Activated CD4-positive, alpha-beta T cell treated with anti-CD3 and anti-CD28 coated beads for 24 hours (primary cell): ENCODE measurements at regions not wholly inside any gene's neighbourhood (a gene's known extent, or its start where the extent isn't known, plus 50 kb on each side); places are given as distances from the start of the nearest gene placed in this dataset.

Experiments used
- DNase-seq, 2 donors: peaks; one replicate each; pipeline ENCODE4 v3.0.0-alpha.2; 2020; ENCODE audit warnings: low read depth in 2 of 2

- no peak for DNase-seq
Measured at GRCh38 chr14:27371868-27372267, 774.0 kb upstream of the NOVA1 start.

GRCh38 chr14:27372771-27373170 lies 774.9 kb upstream of the NOVA1 start:
- DNase-seq: no peak

DNA sequence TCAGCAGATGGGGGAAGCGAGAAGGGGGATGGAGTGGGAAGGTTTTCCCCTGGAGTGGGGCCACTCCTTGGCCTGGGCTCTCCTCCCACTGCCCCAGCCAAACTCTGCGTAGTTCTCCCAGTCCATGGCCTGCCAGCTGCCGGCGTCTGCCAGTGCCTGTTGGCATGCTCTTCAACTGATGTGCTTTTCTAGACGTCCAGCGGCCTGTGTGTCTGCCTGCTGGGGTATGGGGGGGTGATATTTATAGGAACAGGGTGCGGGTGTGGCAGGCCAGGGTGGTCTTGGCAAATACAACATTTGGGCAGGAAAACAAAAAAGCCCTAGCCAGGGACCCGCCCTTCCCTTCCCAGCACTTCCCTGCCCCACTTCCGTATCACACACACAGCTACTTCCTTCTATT lies 786.3 kb upstream of the NOVA1 start:
- no peak for DNase-seq

GRCh38 chr14:27386391-27386790 lies 788.6 kb upstream of the NOVA1 start:
- no peak for DNase-seq

- no peak for DNase-seq
Measured at GRCh38 chr14:27387463-27387862, 789.6 kb upstream of the NOVA1 start.

- no peak for DNase-seq
Measured at GRCh38 chr14:27389402-27389801, 791.6 kb upstream of the NOVA1 start.

- DNase-seq: no peak
Measured at GRCh38 chr14:27390155-27390554, 792.3 kb upstream of the NOVA1 start.

DNA sequence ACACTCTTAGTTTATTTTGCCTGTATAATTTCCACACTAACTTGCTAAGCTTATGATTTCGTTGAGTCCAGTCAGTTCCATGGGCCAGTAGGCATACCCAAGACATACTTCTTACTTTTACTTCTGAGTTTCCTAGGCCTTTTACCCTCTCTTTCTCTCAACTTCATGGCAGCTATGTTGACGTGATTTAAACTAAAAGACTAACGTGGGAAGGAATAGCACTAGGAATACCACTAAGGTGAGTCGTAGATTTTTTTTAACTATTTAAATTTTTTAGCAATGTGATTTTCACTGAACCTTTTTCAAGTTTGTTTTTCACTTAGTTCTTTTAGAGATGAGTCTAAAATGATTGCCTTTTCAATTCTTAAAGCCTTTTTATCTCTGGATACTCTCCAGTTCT lies 793.5 kb upstream of the NOVA1 start:
- no peak for DNase-seq

- DNase-seq: no peak
Measured at GRCh38 chr14:27392153-27392552, 794.3 kb upstream of the NOVA1 start.

- no peak for DNase-seq
Measured at GRCh38 chr14:27409944-27410343, 812.1 kb upstream of the NOVA1 start.

- no peak for DNase-seq
Measured at GRCh38 chr14:27410981-27411380, 813.1 kb upstream of the NOVA1 start.

DNA sequence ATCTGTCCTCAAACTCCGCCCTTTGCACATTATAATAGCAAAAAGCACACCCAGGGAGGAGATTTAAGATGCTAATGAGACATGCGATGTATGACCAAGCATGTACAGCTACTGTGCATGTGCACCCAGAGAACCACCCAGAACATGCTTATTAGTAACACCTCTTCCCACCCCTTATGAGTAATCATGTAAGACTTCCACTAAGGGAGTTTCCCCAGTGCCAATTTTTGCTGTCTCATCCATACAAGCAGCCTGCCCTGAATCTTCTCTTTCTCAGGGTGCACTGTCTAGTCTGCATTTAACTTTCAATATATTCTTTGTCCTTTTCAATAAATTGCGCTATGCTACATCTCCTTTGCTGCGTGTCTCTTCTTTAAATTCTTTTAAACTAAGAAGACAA lies 830.0 kb upstream of the NOVA1 start:
- DNase-seq: no peak

DNA sequence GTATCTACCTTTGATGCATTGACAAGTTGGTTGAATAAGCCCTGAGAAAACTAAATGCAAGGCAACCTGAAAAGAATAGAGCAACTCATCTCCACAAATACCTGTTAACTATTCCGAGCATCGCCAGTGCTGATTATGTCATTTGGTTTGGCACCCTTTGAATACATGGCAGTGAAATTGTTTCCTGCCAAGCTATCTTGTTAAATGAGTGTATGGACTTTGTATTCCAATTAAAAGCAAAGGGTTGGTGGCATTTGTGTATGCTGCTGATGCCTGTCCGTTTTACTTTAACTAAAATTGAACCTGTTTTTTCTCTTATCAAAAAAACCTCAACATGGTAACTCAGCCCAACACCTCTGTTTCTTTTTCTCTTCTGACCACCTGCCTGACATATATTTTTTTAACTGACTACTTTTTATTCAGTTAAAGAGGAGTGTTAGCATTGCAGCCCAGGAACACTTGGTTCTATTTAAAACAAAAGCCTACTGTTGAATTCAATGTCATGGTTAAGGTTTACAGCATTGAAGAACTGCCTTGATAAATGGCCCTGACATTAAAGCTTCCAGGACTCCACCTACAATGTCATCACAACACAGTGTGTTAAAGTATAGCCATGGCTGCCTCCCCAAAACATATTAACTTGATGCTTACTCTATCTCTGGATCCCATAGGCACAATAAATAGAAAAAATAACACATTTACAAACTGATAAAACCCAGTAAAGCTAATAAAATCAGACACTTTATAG lies 838.3 kb upstream of the NOVA1 start:
- DNase-seq: no peak

- DNase-seq: no peak
Measured at GRCh38 chr14:27484633-27485032, 886.8 kb upstream of the NOVA1 start.

DNA sequence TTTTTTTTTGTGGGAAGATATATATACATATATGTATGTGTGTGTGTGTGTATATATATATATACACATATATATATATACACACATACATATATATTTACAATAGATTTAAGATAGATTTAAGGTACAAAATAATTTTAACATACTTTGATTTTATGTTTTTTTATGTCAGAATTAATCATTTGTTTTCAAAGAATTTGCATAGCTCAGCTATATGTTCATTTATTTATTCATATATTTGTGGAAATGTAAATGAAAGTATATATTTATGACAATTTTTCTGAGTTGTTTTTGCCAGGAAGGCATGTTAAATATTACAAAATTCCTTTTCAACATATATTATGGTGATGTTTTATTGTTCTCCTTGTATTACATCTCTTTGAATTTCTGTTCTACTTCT lies 887.4 kb upstream of the NOVA1 start:
- DNase-seq: no peak

DNA sequence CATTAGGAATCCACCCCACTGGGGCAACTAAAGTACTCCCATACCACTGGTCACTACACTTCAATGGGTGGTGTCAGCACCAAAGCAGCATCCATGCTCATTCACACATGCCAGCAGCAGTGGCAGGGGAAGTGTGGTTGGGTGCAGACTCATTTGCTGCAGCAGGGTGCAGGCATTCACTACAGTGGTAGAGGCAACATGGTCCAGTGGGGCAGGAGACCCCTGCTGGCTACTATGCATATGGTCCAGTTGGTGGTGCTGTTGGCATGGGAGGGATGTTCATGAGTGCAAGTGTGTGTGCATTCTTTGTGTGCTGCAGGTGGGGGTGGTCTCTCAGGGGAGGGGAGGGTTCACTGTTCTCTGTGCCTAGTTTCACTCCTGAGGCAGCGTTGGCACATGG lies 908.4 kb upstream of the NOVA1 start:
- no peak for DNase-seq

GRCh38 chr14:27528328-27528727 lies 930.5 kb upstream of the NOVA1 start:
- DNase-seq: no peak

DNA sequence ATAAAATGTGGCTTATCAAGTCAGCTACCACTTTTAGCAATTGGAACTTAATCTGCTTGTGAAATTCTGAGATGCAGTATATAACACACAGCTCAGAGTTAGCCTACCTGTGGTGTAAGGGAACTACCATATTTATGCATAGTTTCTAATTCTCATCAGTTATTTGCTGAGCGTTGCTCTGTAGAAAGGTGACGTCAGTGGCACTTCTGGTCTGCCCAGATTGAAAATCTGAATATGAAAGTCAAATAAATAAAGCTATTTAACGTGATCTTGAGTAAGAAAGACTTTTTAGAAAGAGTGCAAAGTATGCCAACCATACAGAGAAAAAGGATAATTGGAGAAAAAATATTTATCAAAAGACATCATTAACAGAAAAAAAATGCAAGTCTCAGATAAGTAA lies 938.9 kb upstream of the NOVA1 start:
- DNase-seq: no peak

GRCh38 chr14:27546111-27546510 lies 948.3 kb upstream of the NOVA1 start:
- DNase-seq: no peak

- no peak for DNase-seq
Measured at GRCh38 chr14:27553790-27554189, 956.0 kb upstream of the NOVA1 start.

GRCh38 chr14:27557445-27557844 lies 959.6 kb upstream of the NOVA1 start:
- DNase-seq: no peak

DNA sequence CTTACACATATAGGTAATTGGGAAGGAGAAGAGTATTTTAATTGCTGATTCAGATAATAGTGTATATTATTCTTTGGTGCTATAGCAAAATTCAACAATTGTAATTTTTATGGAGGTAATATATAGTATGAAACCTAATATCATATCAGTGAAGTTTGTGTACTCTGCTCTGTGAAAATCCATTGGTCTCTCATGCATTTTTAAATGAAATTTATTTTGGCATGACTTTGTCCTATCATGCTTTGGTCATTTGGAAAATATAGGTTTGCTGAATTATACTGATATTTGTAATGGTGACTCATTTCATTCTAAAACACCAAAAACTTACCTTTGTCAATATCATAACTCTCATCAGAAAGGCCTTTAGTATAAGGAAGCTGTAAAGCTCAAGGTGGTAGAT lies 962.0 kb upstream of the NOVA1 start:
- DNase-seq: no peak

DNA sequence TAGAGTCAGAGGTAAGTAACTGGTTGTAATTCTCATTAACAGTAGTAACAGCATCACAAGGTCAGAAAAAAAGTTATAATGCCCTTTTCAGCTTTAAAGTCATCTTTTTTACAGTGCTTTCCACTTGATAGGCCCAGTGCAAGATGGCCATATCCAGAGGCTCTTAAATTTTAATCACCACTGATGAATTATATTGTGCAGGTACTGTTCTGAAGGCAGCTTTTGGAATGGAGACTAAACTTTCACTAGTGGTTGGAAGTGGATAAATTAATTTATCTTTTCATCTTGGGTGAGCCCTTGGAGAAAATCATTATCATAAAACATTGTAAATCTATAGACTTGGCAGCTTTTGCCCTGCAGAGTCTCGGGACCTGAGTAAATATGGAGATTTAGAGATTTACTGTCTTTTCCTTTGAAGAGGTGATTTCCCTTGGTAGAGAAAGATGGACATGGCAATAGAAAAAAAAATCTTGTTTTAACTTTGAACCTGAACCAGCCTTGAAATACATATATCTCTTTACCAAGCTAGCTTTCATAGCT lies 969.1 kb upstream of the NOVA1 start:
- DNase-seq: no peak

DNA sequence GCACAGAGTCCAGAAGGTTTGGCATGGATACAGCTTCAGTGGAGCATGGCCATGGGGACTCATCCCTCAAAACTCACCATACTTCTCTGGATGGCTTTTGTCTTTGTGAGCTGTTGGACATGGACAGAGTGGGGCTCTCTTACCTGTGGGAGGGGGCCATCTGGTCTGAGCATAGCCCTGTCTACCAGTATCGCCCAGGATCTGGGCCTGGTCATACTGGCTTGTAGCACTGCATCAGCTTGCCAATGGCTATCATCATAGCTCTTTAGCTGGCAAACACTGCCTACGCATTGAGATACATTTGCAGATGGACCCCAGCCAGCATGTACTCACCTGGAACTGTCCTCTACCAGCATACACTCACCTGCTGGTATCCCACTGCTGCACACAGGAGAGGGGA lies 975.2 kb upstream of the NOVA1 start:
- no peak for DNase-seq
